Mesenchymal stem cell (in vitro differentiated cells and primary cell): ENCODE measurements at regions not wholly inside any gene's neighbourhood (a gene's known extent, or its start where the extent isn't known, plus 50 kb on each side); places are given as distances from the start of the nearest gene placed in this dataset.

Source experiments
- DNase-seq: peaks from one replicate; pipeline ENCODE4 v3.0.0-alpha.2; 2013
- H2AFZ ChIP-seq: one replicate; pipeline ENCODE4 v1.6.1; 2013; ENCODE audit warnings: low read depth, mild to moderate bottlenecking, control low read depth, inconsistent platforms, low read length, moderate library complexity
- H2AK5ac ChIP-seq: 2 replicates; pipeline ENCODE4 v1.6.1; 2013; ENCODE audit warnings: low read length, moderate library complexity, mild to moderate bottlenecking, inconsistent platforms; ENCODE audit not compliant: severe bottlenecking
- H2BK120ac ChIP-seq: one replicate; pipeline ENCODE4 v1.6.1; 2013; ENCODE audit warnings: low read depth, mild to moderate bottlenecking, inconsistent platforms, low read length, moderate library complexity
- H2BK12ac ChIP-seq, 2 experiments: one replicate each; pipeline ENCODE4 v1.6.1; 2013; ENCODE audit warnings: inconsistent platforms in 2 of 2, low read length in 2 of 2, mild to moderate bottlenecking in 2 of 2, moderate library complexity in 2 of 2, control low read depth in 1 of 2
- H2BK15ac ChIP-seq: one replicate; pipeline ENCODE4 v1.6.1; 2013; ENCODE audit warnings: mild to moderate bottlenecking, low read depth, inconsistent platforms; ENCODE audit not compliant: poor library complexity, severe bottlenecking
- H2BK5ac ChIP-seq: 2 replicates; pipeline ENCODE4 v1.6.1; 2013; ENCODE audit warnings: low read depth, mild to moderate bottlenecking, low read length, control low read depth, inconsistent platforms; ENCODE audit not compliant: poor library complexity, severe bottlenecking
- H3K14ac ChIP-seq, 2 experiments: one replicate each; pipeline ENCODE4 v1.6.1; 2013; ENCODE audit warnings: inconsistent platforms in 2 of 2, low read length in 2 of 2, control low read depth in 1 of 2, mild to moderate bottlenecking in 1 of 2, moderate library complexity in 1 of 2
- H3K18ac ChIP-seq, 2 experiments: one replicate each; pipeline ENCODE4 v1.6.1; 2013; ENCODE audit warnings: inconsistent platforms in 2 of 2, low read length in 2 of 2, control low read depth in 1 of 2, low read depth in 1 of 2, mild to moderate bottlenecking in 1 of 2
- H3K23ac ChIP-seq, 2 experiments: one replicate each; pipeline ENCODE4 v1.6.1; 2013; ENCODE audit warnings: inconsistent platforms in 2 of 2, low read length in 2 of 2, mild to moderate bottlenecking in 2 of 2, moderate library complexity in 2 of 2, control low read depth in 1 of 2
- H3K27ac ChIP-seq: 2 replicates; pipeline ENCODE4 v1.5.1; 2013; ENCODE audit warnings: mild to moderate bottlenecking, moderate library complexity, low read length, control low read depth, inconsistent platforms; ENCODE audit not compliant: poor library complexity, severe bottlenecking
- H3K27me3 ChIP-seq, 2 experiments: 2 replicates each; pipeline versions ENCODE4 v1.6.1 to v1.7.0; 2013; ENCODE audit warnings: low read length in 2 of 2, mild to moderate bottlenecking in 2 of 2, moderate library complexity in 2 of 2, control low read depth in 1 of 2, inconsistent platforms in 1 of 2; ENCODE audit not compliant: control insufficient read depth in 1 of 2, insufficient read depth in 1 of 2
- H3K36me3 ChIP-seq, 2 experiments: 2 replicates each; pipeline versions ENCODE4 v1.6.1 to v1.7.0; 2013; ENCODE audit warnings: low read length in 2 of 2, control low read depth in 1 of 2, inconsistent platforms in 1 of 2, low read depth in 1 of 2, mild to moderate bottlenecking in 1 of 2; ENCODE audit not compliant: insufficient read depth in 2 of 2, control insufficient read depth in 1 of 2
- H3K4ac ChIP-seq, 2 experiments: one replicate each; pipeline ENCODE4 v1.6.1; 2013; ENCODE audit warnings: inconsistent platforms in 2 of 2, low read length in 2 of 2, mild to moderate bottlenecking in 2 of 2, moderate library complexity in 2 of 2, control low read depth in 1 of 2, low read depth in 1 of 2
- H3K4me1 ChIP-seq: 2 replicates; pipeline ENCODE4 v1.6.1; 2013; ENCODE audit warnings: low read depth, low read length, control low read depth; ENCODE audit not compliant: control insufficient read depth, insufficient read depth
- H3K4me2 ChIP-seq: 2 replicates; pipeline ENCODE4 v1.6.1; 2013; ENCODE audit warnings: low read length, mild to moderate bottlenecking, inconsistent platforms; ENCODE audit not compliant: poor library complexity, severe bottlenecking
- H3K4me3 ChIP-seq, 2 experiments: 2 replicates each; pipeline versions ENCODE4 v1.5.1 to v1.7.0; 2013; ENCODE audit warnings: low read length in 2 of 2, mild to moderate bottlenecking in 2 of 2, control low read depth in 1 of 2, low read depth in 1 of 2; ENCODE audit not compliant: insufficient read depth in 1 of 2
- H3K79me1 ChIP-seq: replicated peaks from 2 replicates; pipeline ENCODE4 v1.6.1; 2013; ENCODE audit warnings: mild to moderate bottlenecking, control low read depth, low read length, inconsistent platforms; ENCODE audit not compliant: poor library complexity, severe bottlenecking
- H3K9ac ChIP-seq: 2 replicates; pipeline ENCODE4 v1.7.0; 2013; ENCODE audit warnings: mild to moderate bottlenecking, low read length, moderate library complexity
- H3K9me3 ChIP-seq: 2 replicates; pipeline ENCODE4 v1.7.0; 2013; ENCODE audit warnings: mild to moderate bottlenecking, low read length; ENCODE audit not compliant: control insufficient read depth
- H4K8ac ChIP-seq: one replicate; pipeline ENCODE4 v1.6.1; 2013; ENCODE audit warnings: inconsistent platforms, mild to moderate bottlenecking, low read length, moderate library complexity
- H4K91ac ChIP-seq: one replicate; pipeline ENCODE4 v1.6.1; 2013; ENCODE audit warnings: mild to moderate bottlenecking, low read length, inconsistent platforms
- WGBS: methylation state at CpG from one replicate; pipeline ENCODE4 v1.1.7; 2013; ENCODE audit warnings: mixed read lengths; 5-methylcytosine and 5-hydroxymethylcytosine counted together

DNA sequence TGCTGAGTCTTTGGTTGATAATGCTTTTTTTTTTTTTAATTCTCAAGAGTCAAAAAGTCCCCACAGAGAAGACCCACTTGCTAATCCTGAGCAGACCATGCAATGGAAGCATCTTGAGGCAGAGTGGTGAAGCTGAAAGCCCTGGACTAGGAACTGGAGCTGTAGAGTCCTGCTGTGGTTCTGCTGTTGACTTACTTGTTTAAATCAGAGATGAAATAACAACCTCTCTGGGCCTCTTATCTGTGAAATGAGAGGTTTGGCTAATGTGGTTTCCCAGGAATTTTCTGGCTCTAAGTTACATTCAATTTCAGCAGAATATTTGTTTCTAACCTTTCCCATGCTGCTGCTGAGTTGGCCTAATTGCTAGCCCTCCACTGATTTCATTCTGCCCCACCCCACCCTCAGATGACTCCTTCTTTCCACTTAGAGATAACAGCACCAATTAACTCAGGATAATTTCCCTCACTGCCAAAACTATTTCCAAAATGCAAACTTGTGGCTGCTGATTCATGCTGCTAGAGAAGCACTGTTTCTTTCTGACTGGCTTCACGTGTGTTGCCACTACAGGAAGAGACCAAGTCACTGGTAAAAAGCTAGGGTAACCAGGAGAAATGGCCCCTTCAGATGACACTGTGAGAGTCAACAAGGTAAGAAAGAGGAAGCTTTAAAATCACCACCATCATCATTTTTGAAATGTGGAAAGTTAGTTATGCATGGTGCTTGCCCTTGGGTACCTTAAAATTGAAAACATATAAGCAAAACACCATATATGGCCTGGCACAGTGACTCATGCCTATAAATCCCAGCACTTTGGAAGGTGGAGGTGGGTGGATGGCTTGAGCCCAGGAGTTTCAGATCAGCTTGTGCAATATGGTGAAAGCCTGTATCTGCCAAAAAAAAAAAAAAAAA, 326.4 kb downstream of the DCHS2 start:
- no peak overlapping the region for H3K4me3 ChIP-seq
- peak overlapping the region; percentile 55 for H3K27ac ChIP-seq
- peak overlapping the region; percentile 10 for H3K4me2 ChIP-seq
- H3K18ac ChIP-seq: peak overlapping the region in 1 of 2 experiments; percentile 54
- no peak overlapping the region for H3K14ac ChIP-seq
- peaks cover 1% of the 10 kb centered on the region for H3K4me1 ChIP-seq
- H3K9me3 ChIP-seq: no peaks in the 10 kb centered on the region
- no peak overlapping the region for H2AK5ac ChIP-seq
- no peak overlapping the region for H4K8ac ChIP-seq
- no peaks in the 10 kb centered on the region for H3K36me3 ChIP-seq
- DNase-seq: peak; percentile 98
- H2BK120ac ChIP-seq: no peak overlapping the region
- no peak overlapping the region for H2BK5ac ChIP-seq
- no peak overlapping the region for H2BK15ac ChIP-seq
- peak overlapping the region; percentile 64 for H3K9ac ChIP-seq
- no peaks in the 10 kb centered on the region for H3K27me3 ChIP-seq
- no peaks in the 10 kb centered on the region for H3K79me1 ChIP-seq
- no peak overlapping the region for H4K91ac ChIP-seq
- no peak overlapping the region for H2AFZ ChIP-seq
- H3K4ac ChIP-seq: no peak overlapping the region
- WGBS: 0% methylated on average over 1 of the region's 1 CpG
- H2BK12ac ChIP-seq: no peak overlapping the region
- H3K23ac ChIP-seq: no peak overlapping the region

DNA sequence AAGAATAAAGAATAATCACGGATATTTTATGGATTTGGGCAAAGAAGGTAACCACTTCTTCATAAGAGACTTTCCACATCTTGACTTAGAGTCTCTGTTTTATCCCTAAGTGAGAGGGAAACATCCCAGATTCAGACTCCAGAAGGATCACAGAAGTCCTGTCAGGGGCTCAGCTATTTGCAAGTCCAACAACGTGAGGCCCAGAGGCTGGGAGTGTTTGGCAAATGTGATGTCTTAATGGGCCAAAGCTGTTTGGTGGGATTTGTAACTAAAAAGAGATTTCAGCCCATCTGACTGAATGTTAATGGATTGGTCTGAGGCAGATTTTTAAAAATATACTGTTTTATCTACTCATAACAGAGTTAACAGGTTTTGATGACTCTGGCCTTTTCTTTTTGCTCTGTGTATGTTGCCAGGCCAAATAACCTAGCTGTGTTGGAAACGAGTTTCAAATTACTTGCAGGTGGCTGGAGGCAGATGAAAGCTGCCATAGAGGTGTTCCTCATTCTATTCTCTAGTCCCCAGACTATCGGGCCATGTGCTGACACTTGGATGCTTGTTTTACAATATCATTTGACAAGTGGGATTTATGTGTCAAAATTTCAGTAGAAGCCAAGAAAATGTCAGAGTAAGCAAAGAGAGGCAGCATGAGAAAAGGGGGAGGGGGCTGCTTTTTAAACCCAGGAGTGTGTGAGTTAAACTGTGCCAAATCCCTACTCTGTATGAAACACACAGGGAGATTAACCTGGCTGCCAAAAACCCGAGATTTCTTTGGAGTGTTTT, 330.9 kb downstream of the DCHS2 start:
- Histone ChIP-seq H3K27ac (no peak overlapping the region), H3K36me3 (no peaks in the 10 kb centered on the region), H3K4me1 (peaks cover under 1% of the 10 kb centered on the region), H4K91ac (no peak overlapping the region), H3K9me3 (no peaks in the 10 kb centered on the region), H3K79me1 (no peaks in the 10 kb centered on the region), H3K18ac (no peak overlapping the region), H3K9ac (no peak overlapping the region), H2BK15ac (no peak overlapping the region), H2BK120ac (no peak overlapping the region), H3K27me3 (no peaks in the 10 kb centered on the region), H2AFZ (no peak overlapping the region), H3K23ac (no peak overlapping the region), H2BK12ac (no peak overlapping the region), H3K4me2 (no peak overlapping the region), H3K14ac (no peak overlapping the region), H3K4me3 (no peak overlapping the region), H2AK5ac (no peak overlapping the region), H2BK5ac (no peak overlapping the region), H3K4ac (no peak overlapping the region), H4K8ac (no peak overlapping the region)
- WGBS: 82% methylated on average over 3 of the region's 5 CpGs
- no peak for DNase-seq

GRCh38 chr4:154158361-154159155, 333.0 kb downstream of the DCHS2 start:
- no peaks in the 10 kb centered on the region for H3K27me3 ChIP-seq
- 77% methylated on average over 6 of the region's 6 CpGs for WGBS
- H3K4me3 ChIP-seq: no peak overlapping the region
- no peak overlapping the region for H2BK120ac ChIP-seq
- H2BK15ac ChIP-seq: no peak overlapping the region
- H3K18ac ChIP-seq: no peak overlapping the region
- no peaks in the 10 kb centered on the region for H3K79me1 ChIP-seq
- no peak overlapping the region for H2AFZ ChIP-seq
- H2BK5ac ChIP-seq: no peak overlapping the region
- H4K8ac ChIP-seq: no peak overlapping the region
- DNase-seq: no peak
- no peak overlapping the region for H3K23ac ChIP-seq
- H3K4me1 ChIP-seq: no peaks in the 10 kb centered on the region
- H3K4ac ChIP-seq: no peak overlapping the region
- no peak overlapping the region for H2BK12ac ChIP-seq
- no peaks in the 10 kb centered on the region for H3K36me3 ChIP-seq
- H3K9ac ChIP-seq: no peak overlapping the region
- no peak overlapping the region for H3K14ac ChIP-seq
- H2AK5ac ChIP-seq: no peak overlapping the region
- H3K9me3 ChIP-seq: no peaks in the 10 kb centered on the region
- no peak overlapping the region for H4K91ac ChIP-seq
- no peak overlapping the region for H3K4me2 ChIP-seq
- H3K27ac ChIP-seq: no peak overlapping the region
